ENCODE measurements at regions not wholly inside any gene's neighbourhood (a gene's known extent, or its start where the extent isn't known, plus 50 kb on each side); places are given as distances from the start of the nearest gene placed in this dataset.
"Not testable (repeated sequence)": the region's sequence is repeated elsewhere in the genome, so short reads cannot be mapped to it uniquely, and the experiment has no call there.

DNA sequence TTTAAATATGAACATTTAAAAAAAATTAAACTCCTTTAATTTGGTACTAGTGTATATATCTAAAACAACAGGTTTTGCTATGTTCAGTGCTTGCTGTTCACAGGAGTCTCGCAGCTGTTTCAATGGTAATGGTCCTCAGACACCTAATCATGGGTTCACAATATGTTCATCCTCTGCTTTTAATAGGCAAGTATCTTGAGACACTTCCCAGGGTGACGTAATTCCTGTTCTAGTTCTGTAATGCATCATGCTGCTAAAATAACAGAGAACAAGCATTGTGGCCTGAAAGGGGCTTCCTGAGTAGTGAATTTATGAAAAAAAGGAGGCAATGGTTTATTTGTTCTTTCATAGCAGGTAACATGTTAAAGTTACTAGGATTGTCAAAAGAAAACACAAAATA is 625.2 kb upstream of the GBE1 start:
- no peak for DNase-seq

GRCh38 chr3:82384181-82384580 is 622.7 kb upstream of the GBE1 start:
- no peak for DNase-seq

GRCh38 chr3:82382831-82383230 is 621.4 kb upstream of the GBE1 start:
- no peak for DNase-seq

GRCh38 chr3:82378392-82378791 is 616.9 kb upstream of the GBE1 start:
- no peak for DNase-seq

DNA sequence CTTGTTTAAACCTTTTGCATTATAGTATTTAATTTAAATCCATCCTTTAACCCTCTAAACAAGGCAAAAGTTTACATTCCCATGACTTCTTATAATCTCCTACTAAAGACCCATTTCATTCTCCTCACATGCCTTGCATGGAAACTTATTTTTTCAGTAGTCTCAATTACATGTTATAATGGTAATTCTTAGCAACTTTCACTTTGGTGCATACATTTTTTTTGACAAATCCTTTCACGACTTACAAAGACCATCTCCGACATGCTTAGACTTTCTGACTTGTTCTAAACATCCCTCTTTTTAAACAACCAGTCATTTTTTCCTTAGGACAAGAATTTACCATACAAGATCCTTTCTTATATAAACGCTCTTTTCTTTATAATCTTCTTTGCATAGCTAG is 615.4 kb upstream of the GBE1 start:
- DNase-seq = no peak

GRCh38 chr3:82373833-82374232 is 612.4 kb upstream of the GBE1 start:
- not testable (repeated sequence) for DNase-seq

DNA sequence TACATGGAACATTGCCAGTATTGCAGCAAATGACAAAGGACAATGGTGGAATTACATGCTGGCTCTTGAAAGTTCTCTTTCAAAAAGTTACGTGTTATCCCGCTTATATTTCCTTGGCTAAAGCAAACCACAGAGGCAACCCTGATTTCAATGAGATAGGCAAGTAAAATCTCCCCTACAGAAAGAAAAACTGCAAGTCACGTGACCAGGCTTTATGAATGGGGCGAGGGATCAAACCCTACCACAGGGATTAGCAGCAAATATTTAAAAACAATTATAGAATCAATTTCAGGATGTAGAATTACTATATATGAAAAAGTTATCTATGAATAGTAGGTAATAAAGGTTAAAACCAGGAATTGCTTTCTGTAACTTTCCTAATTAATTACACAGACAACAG is 603.4 kb upstream of the GBE1 start:
- no peak for DNase-seq

DNA sequence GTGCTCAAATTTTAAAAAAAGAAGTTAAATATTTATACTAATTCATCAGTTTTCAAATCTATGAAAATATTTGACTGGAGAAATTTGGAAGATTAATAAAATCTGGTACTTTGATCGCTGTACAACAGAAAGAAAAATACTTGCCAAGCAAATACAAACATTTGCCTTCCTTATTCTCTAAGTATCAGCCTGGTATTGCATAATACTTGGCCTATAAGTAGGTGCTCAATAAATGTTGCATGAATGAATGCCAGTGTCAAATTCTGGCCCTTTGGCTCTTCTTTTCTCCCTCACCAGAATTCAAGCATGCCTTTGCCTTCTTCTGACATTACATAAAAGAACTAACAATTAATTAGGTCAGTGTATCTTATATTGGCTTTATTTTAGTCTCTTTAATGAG is 601.7 kb upstream of the GBE1 start:
- no peak for DNase-seq

DNA sequence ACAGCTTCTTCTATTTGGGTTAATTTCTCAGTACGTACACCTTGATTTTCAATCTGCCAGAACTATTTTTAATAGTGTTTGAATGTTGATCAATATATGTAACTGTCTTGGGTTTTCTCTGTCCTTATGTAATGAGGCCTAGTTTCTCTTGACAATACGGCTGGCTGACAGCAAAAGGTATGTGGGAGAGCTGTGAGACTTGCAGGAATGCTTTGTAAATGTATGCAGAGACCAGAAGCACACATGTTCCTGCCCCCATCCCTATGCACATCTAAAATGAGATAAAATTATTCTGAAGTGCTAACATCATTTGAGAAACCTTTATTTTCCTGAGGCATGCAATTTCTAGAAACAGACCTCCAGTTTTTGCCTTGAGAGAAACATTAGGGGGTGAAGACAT is 593.8 kb upstream of the GBE1 start:
- no peak for DNase-seq

GRCh38 chr3:82354228-82354627 is 592.8 kb upstream of the GBE1 start:
- DNase-seq = no peak

GRCh38 chr3:82353306-82354171 is 592.1 kb upstream of the GBE1 start:
- DNase-seq = no peak

GRCh38 chr3:82347585-82347984 is 586.1 kb upstream of the GBE1 start:
- DNase-seq = no peak

GRCh38 chr3:82342521-82342920 is 581.1 kb upstream of the GBE1 start:
- DNase-seq = no peak

GRCh38 chr3:82329300-82329699 is 567.9 kb upstream of the GBE1 start:
- no peak for DNase-seq

DNA sequence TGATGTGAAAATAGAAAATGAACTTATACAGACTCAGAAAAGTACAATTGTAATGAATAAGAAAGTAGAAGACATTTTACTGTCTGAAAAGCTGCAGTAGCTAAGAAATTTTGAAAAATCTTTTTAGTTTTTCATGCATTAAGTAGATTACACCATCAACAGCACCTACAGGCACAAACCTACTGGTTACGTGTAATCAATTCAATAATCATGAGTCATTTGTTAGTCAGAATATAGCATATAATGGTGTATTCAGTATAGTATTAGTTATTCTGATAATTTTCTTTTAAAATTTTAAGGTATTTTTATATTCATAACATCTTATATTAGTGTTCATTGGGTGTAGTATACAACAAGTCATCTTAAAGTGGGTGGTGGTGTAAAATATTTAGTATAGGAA is 550.5 kb upstream of the GBE1 start:
- DNase-seq = no peak

GRCh38 chr3:82308755-82309154 is 547.3 kb upstream of the GBE1 start:
- no peak for DNase-seq

- no peak for DNase-seq
Observed at GRCh38 chr3:82306189-82306588, 544.7 kb upstream of the GBE1 start.

- no peak for DNase-seq
Observed at GRCh38 chr3:82294609-82295008, 533.2 kb upstream of the GBE1 start.

DNA sequence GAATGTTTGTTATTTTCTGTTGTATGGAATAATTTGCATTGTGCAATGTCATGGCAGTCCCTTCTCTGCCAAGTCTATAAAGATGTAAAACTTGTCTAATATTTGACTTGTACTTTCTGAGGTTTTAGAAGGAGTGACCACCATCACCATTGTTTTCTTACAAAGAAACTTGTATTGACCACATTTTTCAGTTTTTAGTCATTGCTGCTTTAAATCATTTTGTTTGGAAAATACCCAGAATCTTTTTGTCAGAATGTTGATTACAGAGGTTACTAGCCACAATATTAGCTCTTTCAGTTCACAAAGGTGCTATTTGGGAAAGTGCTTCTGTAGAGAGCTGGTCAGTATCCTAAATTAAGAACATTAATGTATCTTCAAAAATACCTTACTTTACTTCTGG is 532.4 kb upstream of the GBE1 start:
- DNase-seq = no peak

DNA sequence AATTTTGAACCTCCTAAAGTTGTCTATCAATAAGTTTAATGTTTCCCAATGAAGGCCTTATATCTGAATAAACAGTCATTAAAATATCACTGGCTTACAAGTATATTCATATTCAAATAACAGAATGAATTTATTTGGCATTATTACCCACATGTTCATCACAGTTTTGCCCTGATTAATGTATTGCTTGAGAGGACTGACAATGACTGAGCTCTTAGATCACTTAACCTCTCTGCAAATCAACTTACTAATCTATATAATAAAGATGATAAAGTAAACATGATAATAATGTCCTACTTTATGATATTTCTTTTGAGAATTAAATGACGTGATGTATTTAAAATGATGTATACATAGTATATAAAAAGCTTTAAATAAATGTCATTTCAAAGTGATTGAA is 532.0 kb upstream of the GBE1 start:
- no peak for DNase-seq

DNA sequence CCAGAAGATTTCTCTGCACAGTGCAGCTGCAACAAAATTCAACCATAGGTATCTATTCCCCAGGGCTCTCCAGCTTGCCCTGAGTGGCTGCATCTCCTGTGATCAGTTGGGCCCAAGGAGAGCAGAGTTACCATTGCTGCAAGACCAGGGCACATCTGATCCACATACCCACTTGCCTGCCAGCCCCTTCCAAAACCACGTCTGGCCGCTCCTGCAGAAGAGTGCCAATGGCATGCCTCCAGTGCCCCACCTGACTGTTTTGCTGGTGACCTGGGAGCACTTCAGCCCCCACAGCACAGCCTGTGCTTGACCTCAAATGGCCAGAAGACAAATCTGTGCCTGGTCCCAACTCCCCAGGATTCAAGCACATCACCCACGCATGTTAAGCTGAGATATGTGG is 526.1 kb upstream of the GBE1 start:
- no peak for DNase-seq

DNA sequence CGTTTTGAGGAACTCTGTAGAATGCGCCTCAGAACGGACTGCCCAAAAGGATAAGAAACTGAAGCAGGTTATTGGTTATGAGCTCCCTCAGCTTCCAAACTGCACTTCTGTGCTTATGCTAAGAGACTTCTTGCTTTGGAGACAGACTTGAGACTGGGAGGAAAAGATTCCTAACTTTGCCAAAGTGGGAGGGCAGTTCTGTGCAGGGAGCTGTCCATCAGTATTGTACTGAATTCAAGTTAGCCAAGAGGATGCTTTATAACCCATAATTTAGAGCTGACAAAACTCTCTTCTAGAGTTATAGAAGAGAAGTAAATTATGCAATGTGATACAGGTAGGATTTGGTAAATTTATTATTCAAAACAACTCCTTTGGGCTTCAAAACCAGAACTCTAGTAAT is 519.8 kb upstream of the GBE1 start:
- peak; percentile 2 for DNase-seq

GRCh38 chr3:82276992-82277391 is 515.5 kb upstream of the GBE1 start:
- DNase-seq = no peak

DNA sequence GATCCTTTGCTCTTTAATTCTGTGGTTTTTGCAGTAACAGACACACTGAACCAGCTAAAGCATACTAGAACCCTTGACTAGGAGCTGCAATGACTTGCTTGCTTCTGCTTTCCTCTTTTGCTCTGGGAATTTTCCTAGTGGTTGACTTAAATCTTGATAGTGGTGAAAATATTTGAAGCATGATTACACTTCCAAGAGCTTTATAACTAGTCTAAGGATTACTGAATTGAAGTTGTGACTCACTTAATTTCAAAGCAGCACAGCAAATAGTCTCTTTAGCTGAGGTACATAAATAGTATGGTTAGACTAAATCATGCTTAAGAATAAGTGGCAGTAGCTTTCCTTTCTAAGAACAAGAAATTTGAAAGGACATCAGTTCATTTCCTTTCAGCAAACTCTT is 513.5 kb upstream of the GBE1 start:
- DNase-seq = no peak

- DNase-seq = no peak
Observed at GRCh38 chr3:82265747-82266146, 504.3 kb upstream of the GBE1 start.

Measured in skin of body (tissue), 1 donor.